Adipocyte (in vitro differentiated cells): ENCODE measurements at regions not wholly inside any gene's neighbourhood (a gene's known extent, or its start where the extent isn't known, plus 50 kb on each side); places are given as distances from the start of the nearest gene placed in this dataset.

Experiments
- DNase-seq: peaks from one replicate; pipeline ENCODE4 v3.0.0-alpha.2; 2015; ENCODE audit warnings: low read depth
- H3K27me3 ChIP-seq: replicated peaks from 2 replicates; pipeline ENCODE4 v1.7.0; 2013; ENCODE audit warnings: mild to moderate bottlenecking, low read length, moderate library complexity; ENCODE audit not compliant: control insufficient read depth, insufficient read depth
- H3K36me3 ChIP-seq: 2 replicates; pipeline ENCODE4 v1.7.0; 2013; ENCODE audit warnings: low read length, mild to moderate bottlenecking, moderate library complexity; ENCODE audit not compliant: control insufficient read depth, insufficient read depth, severe bottlenecking
- H3K4me1 ChIP-seq: 2 replicates; pipeline ENCODE4 v1.7.0; 2013; ENCODE audit warnings: mild to moderate bottlenecking, low read length, moderate library complexity; ENCODE audit not compliant: control insufficient read depth, insufficient read depth
- H3K4me3 ChIP-seq: 2 replicates; pipeline ENCODE4 v1.7.0; 2013; ENCODE audit warnings: mild to moderate bottlenecking, low read length, moderate library complexity
- H3K9ac ChIP-seq: 2 replicates; pipeline ENCODE4 v1.7.0; 2013; ENCODE audit warnings: mild to moderate bottlenecking, low read length, moderate library complexity
- H3K9me3 ChIP-seq: 2 replicates; pipeline ENCODE4 v1.7.0; 2013; ENCODE audit warnings: mild to moderate bottlenecking, low read length, moderate library complexity; ENCODE audit not compliant: control insufficient read depth

DNA sequence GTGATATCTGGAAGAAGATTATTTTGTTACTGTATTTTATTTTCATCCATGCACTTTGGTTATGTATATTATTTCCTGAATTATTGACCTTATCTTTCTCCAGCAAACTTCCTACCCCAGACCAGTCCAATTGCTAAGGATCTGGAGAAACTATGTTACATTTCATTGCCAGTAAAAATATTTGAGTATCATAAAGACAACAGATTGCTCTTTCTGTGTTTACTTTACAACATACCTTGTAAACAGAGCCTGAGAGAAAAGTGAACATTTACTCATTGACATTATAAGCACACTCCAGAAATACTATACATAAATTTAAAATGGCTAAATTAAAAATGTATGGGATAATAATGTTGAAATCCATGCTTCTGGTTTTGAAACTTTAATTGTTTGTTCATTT is 186.2 kb upstream of the FAM3C start:
- Histone ChIP-seq H3K4me1 (no peaks in the 10 kb centered on the region), H3K4me3 (no peak overlapping the region), H3K36me3 (no peaks in the 10 kb centered on the region), H3K9ac (no peak overlapping the region), H3K9me3 (no peaks in the 10 kb centered on the region), H3K27me3 (peaks cover 6% of the 10 kb centered on the region)
- DNase-seq: no peak

GRCh38 chr7:121579639-121580038 is 183.5 kb upstream of the FAM3C start:
- Histone ChIP-seq H3K4me1 (no peaks in the 10 kb centered on the region), H3K36me3 (no peaks in the 10 kb centered on the region), H3K9me3 (no peaks in the 10 kb centered on the region), H3K9ac (no peak overlapping the region), H3K4me3 (no peak overlapping the region), H3K27me3 (peaks cover 6% of the 10 kb centered on the region)
- DNase-seq: no peak

GRCh38 chr7:121578669-121579068 is 182.6 kb upstream of the FAM3C start:
- no peaks in the 10 kb centered on the region for H3K9me3 ChIP-seq
- no peak overlapping the region for H3K4me3 ChIP-seq

DNA sequence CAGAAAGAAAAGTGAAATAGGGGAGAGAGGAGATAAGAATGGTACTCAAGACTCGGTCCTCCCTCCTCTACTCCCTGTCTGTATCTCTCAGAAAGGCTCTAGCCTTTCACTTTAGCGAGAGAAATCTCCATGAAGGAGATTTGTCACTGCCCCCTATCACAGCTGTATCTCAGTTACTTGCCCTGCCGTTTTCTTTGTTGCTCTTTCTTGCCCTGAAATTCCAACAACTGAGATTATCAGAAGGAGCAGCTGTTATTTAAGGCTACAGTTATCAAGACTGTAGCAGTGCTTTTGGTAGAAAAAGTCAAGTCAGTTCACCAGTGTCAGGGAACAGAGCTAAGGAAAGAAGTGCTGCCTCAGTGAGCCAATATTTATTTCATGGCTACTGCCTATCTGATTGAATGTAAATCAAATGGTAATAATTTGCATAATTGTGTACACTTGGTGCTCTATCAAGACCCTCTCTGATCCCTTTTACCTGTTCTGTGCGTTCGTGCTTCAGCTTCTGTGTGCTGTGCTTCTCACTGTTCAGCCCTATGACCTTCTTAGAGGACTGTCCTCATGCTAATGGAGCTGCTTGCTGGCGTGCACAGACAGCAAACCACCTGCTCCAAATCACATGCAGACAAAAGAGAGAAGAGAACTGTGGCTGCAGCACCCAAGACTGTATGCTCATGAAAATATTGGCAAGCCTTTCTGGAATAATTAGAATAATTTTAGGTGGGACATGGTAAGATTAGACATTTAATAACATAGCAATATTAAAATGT is 180.2 kb upstream of the FAM3C start:
- Histone ChIP-seq H3K9ac (no peak overlapping the region), H3K4me1 (no peaks in the 10 kb centered on the region), H3K9me3 (no peaks in the 10 kb centered on the region), H3K27me3 (peaks cover 6% of the 10 kb centered on the region), H3K4me3 (no peak overlapping the region), H3K36me3 (no peaks in the 10 kb centered on the region)
- DNase-seq: no peak

More at GRCh38 chr7:121578669-121579068, 182.6 kb upstream of the FAM3C start:
- no peak for DNase-seq
- Histone ChIP-seq H3K27me3 (peaks cover 6% of the 10 kb centered on the region), H3K36me3 (no peaks in the 10 kb centered on the region), H3K4me1 (no peaks in the 10 kb centered on the region), H3K9ac (no peak overlapping the region)

- no peaks in the 10 kb centered on the region for H3K9me3 ChIP-seq
- H3K36me3 ChIP-seq: no peaks in the 10 kb centered on the region
- H3K4me3 ChIP-seq: no peak overlapping the region
- DNase-seq: peak; percentile 63
- H3K4me1 ChIP-seq: no peaks in the 10 kb centered on the region
- H3K27me3 ChIP-seq: peaks cover 6% of the 10 kb centered on the region
- H3K9ac ChIP-seq: no peak overlapping the region
Observed at GRCh38 chr7:121575194-121575765, 179.2 kb upstream of the FAM3C start.

DNA sequence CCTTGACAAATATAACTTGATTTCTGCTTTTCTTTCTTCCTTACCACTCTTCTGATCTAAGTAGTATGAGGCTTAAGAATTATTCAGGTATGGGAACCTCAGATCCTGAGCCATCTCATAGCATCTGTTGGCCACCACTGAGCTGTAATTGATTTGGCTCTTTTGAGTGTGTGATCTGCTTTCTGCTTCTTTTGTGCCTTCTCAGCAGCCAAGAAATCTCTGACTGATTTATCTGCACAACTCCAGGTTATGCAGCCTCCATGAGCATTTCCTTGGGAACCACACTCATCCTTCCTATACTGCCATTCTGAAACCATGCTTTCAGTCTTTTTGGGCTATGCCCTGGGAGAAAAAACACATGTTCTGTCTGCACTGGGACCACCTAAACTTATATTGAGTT is 178.0 kb upstream of the FAM3C start:
- H3K4me1 ChIP-seq: no peaks in the 10 kb centered on the region
- H3K36me3 ChIP-seq: no peaks in the 10 kb centered on the region
- H3K4me3 ChIP-seq: no peak overlapping the region
- H3K27me3 ChIP-seq: peaks cover under 1% of the 10 kb centered on the region
- H3K9ac ChIP-seq: no peak overlapping the region
- H3K9me3 ChIP-seq: no peaks in the 10 kb centered on the region
- no peak for DNase-seq

DNA sequence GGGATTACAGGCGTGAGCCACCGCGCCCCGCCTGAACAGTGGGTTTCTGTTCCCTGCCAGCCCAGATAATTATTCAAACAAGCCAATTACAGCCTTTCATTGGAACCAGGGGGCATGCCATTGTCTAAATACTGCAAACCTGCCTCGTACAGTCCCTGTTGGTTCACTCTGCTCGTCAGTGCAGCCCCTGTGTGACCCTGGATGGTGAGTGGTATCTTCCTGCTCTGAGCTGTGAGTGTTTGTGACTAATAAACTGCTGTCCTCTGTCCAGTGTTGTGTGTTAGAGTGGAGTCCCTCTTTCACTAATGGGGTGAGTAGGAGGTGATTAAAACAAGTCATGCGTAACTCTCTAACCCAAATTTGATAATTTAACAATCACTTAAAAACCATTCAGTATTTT is 176.5 kb upstream of the FAM3C start:
- Histone ChIP-seq H3K9ac (no peak overlapping the region), H3K9me3 (no peaks in the 10 kb centered on the region), H3K27me3 (no peaks in the 10 kb centered on the region), H3K4me3 (no peak overlapping the region), H3K36me3 (no peaks in the 10 kb centered on the region), H3K4me1 (no peaks in the 10 kb centered on the region)
- DNase-seq: no peak

GRCh38 chr7:121570365-121570764 is 174.3 kb upstream of the FAM3C start:
- DNase-seq: no peak
- H3K9me3 ChIP-seq: no peaks in the 10 kb centered on the region

GRCh38 chr7:121563177-121563576 is 167.1 kb upstream of the FAM3C start:
- no peaks in the 10 kb centered on the region for H3K36me3 ChIP-seq
- peaks cover 4% of the 10 kb centered on the region for H3K4me1 ChIP-seq
- no peaks in the 10 kb centered on the region for H3K9me3 ChIP-seq
- H3K4me3 ChIP-seq: no peak overlapping the region
- no peaks in the 10 kb centered on the region for H3K27me3 ChIP-seq
- peak; percentile 31 for DNase-seq
- no peak overlapping the region for H3K9ac ChIP-seq

More at GRCh38 chr7:121570365-121570764, 174.3 kb upstream of the FAM3C start:
- Histone ChIP-seq H3K4me1 (no peaks in the 10 kb centered on the region), H3K27me3 (no peaks in the 10 kb centered on the region), H3K4me3 (no peak overlapping the region), H3K9ac (no peak overlapping the region), H3K36me3 (no peaks in the 10 kb centered on the region)

DNA sequence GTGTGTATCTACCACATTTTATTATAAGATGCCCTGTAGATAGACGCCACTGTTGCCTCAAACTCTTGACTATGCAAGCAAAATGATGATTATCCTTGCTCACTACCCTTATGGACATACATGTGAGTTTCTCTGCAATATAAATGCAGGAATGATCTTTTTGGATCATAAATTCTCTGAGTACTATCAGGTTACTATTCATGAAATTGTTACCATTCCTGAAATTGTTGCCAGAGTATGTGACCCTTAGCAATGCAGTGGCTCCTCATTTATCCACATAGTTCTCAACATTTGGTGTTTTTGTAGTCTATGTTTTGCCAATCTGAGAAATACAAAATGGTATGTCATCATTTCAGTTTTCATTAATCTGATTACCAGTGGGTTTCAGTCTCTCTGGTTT is 166.2 kb upstream of the FAM3C start:
- Histone ChIP-seq H3K4me3 (no peak overlapping the region), H3K27me3 (no peaks in the 10 kb centered on the region), H3K4me1 (peaks cover 4% of the 10 kb centered on the region), H3K9me3 (no peaks in the 10 kb centered on the region), H3K9ac (no peak overlapping the region), H3K36me3 (no peaks in the 10 kb centered on the region)
- peak; percentile 50 for DNase-seq

- Histone ChIP-seq H3K27me3 (no peaks in the 10 kb centered on the region), H3K4me3 (no peak overlapping the region), H3K36me3 (no peaks in the 10 kb centered on the region), H3K4me1 (peaks cover 4% of the 10 kb centered on the region), H3K9me3 (no peaks in the 10 kb centered on the region), H3K9ac (no peak overlapping the region)
- DNase-seq: peak; percentile 27
Observed at GRCh38 chr7:121561717-121562116, 165.6 kb upstream of the FAM3C start.
